ENCODE measurements at regions not wholly inside any gene's neighbourhood (a gene's known extent, or its start where the extent isn't known, plus 50 kb on each side); places are given as distances from the start of the nearest gene placed in this dataset.

GRCh38 chr2:118521960-118522359 is 325.5 kb downstream of the EN1 start:
- Histone ChIP-seq H3K4me1 (no peaks in the 10 kb centered on the region), H2AFZ (no peak overlapping the region), H3K4me2 (ENCODE audit: low read length) (no peak overlapping the region), H3K9me3 (ENCODE audit: control insufficient read depth, low read length) (no peaks in the 10 kb centered on the region), H3K79me2 (no peaks in the 10 kb centered on the region), H3K36me3 (ENCODE audit: control insufficient read depth, insufficient read depth, low read length) (no peaks in the 10 kb centered on the region), H3K4me3 (ENCODE audit: low read depth, low read length) (no peak overlapping the region), H3K27ac (no peak overlapping the region), H3K9ac (no peak overlapping the region), H3K27me3 (ENCODE audit: control insufficient read depth, insufficient read depth, low read length) (no peaks in the 10 kb centered on the region)
- TF ChIP-seq CTCF (IDR thresholded peaks at IDR 0.05): no peak

GRCh38 chr2:118521272-118521671 is 326.2 kb downstream of the EN1 start:
- TF ChIP-seq CTCF (IDR thresholded peaks at IDR 0.05): no peak
- no peak overlapping the region for H3K9ac ChIP-seq
- H3K36me3 ChIP-seq (ENCODE audit: control insufficient read depth, insufficient read depth, low read length): no peaks in the 10 kb centered on the region

GRCh38 chr2:118520246-118520645 is 327.2 kb downstream of the EN1 start:
- Histone ChIP-seq H3K9ac (no peak overlapping the region), H3K4me1 (no peaks in the 10 kb centered on the region), H3K79me2 (no peaks in the 10 kb centered on the region), H2AFZ (no peak overlapping the region), H3K9me3 (ENCODE audit: control insufficient read depth, low read length) (no peaks in the 10 kb centered on the region), H3K4me3 (ENCODE audit: low read depth, low read length) (no peak overlapping the region), H3K27ac (no peak overlapping the region), H3K4me2 (ENCODE audit: low read length) (no peak overlapping the region), H3K27me3 (ENCODE audit: control insufficient read depth, insufficient read depth, low read length) (no peaks in the 10 kb centered on the region), H3K36me3 (ENCODE audit: control insufficient read depth, insufficient read depth, low read length) (no peaks in the 10 kb centered on the region)
- TF ChIP-seq CTCF (IDR thresholded peaks at IDR 0.05): no peak

More at GRCh38 chr2:118521272-118521671, 326.2 kb downstream of the EN1 start:
- Histone ChIP-seq H3K27me3 (ENCODE audit: control insufficient read depth, insufficient read depth, low read length) (no peaks in the 10 kb centered on the region), H3K4me2 (ENCODE audit: low read length) (no peak overlapping the region), H3K9me3 (ENCODE audit: control insufficient read depth, low read length) (no peaks in the 10 kb centered on the region), H2AFZ (no peak overlapping the region), H3K79me2 (no peaks in the 10 kb centered on the region), H3K4me1 (no peaks in the 10 kb centered on the region), H3K4me3 (ENCODE audit: low read depth, low read length) (no peak overlapping the region), H3K27ac (no peak overlapping the region)

- Histone ChIP-seq H3K27me3 (ENCODE audit: control insufficient read depth, insufficient read depth, low read length) (no peaks in the 10 kb centered on the region), H3K36me3 (ENCODE audit: control insufficient read depth, insufficient read depth, low read length) (no peaks in the 10 kb centered on the region), H3K27ac (no peak overlapping the region), H3K4me1 (no peaks in the 10 kb centered on the region), H3K9ac (no peak overlapping the region), H3K9me3 (ENCODE audit: control insufficient read depth, low read length) (no peaks in the 10 kb centered on the region), H2AFZ (no peak overlapping the region), H3K4me3 (ENCODE audit: low read depth, low read length) (no peak overlapping the region), H3K79me2 (no peaks in the 10 kb centered on the region), H3K4me2 (ENCODE audit: low read length) (no peak overlapping the region)
- TF ChIP-seq CTCF (IDR thresholded peaks at IDR 0.05): no peak
Measured at GRCh38 chr2:118519511-118519910, 327.9 kb downstream of the EN1 start.

GRCh38 chr2:118510807-118511206 is 336.6 kb downstream of the EN1 start:
- Histone ChIP-seq H3K4me1 (no peaks in the 10 kb centered on the region), H3K9me3 (ENCODE audit: control insufficient read depth, low read length) (no peaks in the 10 kb centered on the region), H2AFZ (no peak overlapping the region), H3K79me2 (no peaks in the 10 kb centered on the region), H3K4me3 (ENCODE audit: low read depth, low read length) (no peak overlapping the region), H3K27ac (no peak overlapping the region), H3K27me3 (ENCODE audit: control insufficient read depth, insufficient read depth, low read length) (no peaks in the 10 kb centered on the region), H3K36me3 (ENCODE audit: control insufficient read depth, insufficient read depth, low read length) (no peaks in the 10 kb centered on the region), H3K4me2 (ENCODE audit: low read length) (no peak overlapping the region), H3K9ac (no peak overlapping the region)
- no peak for TF ChIP-seq CTCF (IDR thresholded peaks at IDR 0.05)

All from parathyroid adenoma (tissue), 2 donors.